ENCODE measurements at regions not wholly inside any gene's neighbourhood (a gene's known extent, or its start where the extent isn't known, plus 50 kb on each side); places are given as distances from the start of the nearest gene placed in this dataset.

DNA sequence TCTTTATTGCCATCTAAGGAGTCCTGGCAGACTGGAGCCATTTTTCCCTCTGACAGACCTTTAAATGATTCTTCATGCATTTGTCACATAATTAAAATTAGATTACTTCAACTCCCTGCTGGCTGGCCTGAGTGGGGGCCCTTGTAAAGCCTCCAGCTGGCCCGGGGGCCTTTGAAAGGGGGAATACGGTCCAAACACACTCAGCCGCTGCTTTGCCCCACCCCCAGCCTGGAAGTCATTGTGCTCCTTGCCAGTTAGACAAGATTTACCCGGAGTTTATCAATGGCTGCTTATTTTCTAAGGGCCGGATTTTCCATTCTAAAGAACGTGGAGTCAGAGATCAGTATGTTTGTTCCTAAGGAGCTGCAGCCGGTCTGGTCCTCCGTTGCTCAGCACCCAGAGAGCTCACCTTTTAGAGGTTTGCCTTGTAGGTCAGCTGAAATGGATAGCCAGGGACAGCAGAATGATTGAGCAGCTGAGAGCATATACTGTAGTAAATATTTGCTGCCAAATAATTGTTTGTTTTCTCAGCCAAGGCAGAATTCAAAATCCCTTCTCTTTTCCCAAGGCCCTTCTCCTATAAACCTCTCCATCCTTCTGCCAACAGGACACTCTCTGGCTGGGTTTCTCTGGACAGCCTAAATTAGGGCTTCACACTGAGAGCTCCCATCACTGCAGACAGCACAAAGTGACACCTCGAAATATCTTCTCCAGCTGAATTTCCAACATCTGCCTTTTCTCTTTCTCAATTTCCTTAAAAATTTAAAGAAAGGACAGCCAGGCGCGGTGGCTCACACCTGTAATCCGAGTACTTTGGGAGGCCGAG, 68.4 kb upstream of the RBM24 start:
- Histone ChIP-seq H3K9ac (ENCODE audit: insufficient read depth in 1 of 2, low read depth in 2 of 2, low read length in 2 of 2) (no peak overlapping the region), H3K9me3 (replicated peaks; ENCODE audit: control insufficient read depth, insufficient read depth, low read depth, low read length) (no peaks in the 10 kb centered on the region), H3K4me3 (no peak overlapping the region), H4K20me1 (replicated peaks; ENCODE audit: control insufficient read depth, insufficient read depth, low read length) (no peaks in the 10 kb centered on the region), H3K9me1 (ENCODE audit: control insufficient read depth, insufficient read depth, low read length) (no peaks in the 10 kb centered on the region), H3K4me1 (replicated peaks in 1 of 2; ENCODE audit: control insufficient read depth in 2 of 2, insufficient read depth in 2 of 2, low read length in 2 of 2) (no peaks in the 10 kb centered on the region), H3K27ac (ENCODE audit: extremely low read depth, low read depth, low read length) (no peak overlapping the region), H2AFZ (ENCODE audit: low read depth, low read length) (no peak overlapping the region), H3K4me2 (ENCODE audit: insufficient read depth, low read length) (no peak overlapping the region), H3K36me3 (ENCODE audit: control insufficient read depth, insufficient read depth, low read length) (no peaks in the 10 kb centered on the region), H3K27me3 (ENCODE audit: control insufficient read depth in 2 of 2, insufficient read depth in 2 of 2, low read length in 2 of 2) (peaks cover 0 to 5% of the 10 kb centered on the region in 2 experiments; a peak in 2 of 5 replicates), H3K79me2 (ENCODE audit: control insufficient read depth, insufficient read depth, low read length) (no peaks in the 10 kb centered on the region)
- intact Hi-C loops (cut with micrococcal nuclease): no loop called here
- CTCF ChIA-PET (ENCODE audit: low intra/inter-chr PET ratio): no interaction called here
- in situ Hi-C loops (cut with MboI): no loop called here
- TF ChIP-seq SMAD2 (IDR thresholded peaks at IDR 0.05; ENCODE audit: low read depth, low read length): no peak
- TF ChIP-seq HDAC8 (tag; IDR thresholded peaks at IDR 0.05): no peak
- TF ChIP-seq GABPB2 (CRISPR knock-in tag; conservative IDR thresholded peaks at IDR 0.05): no peak
- no peak for TF ChIP-seq ZNF408 (CRISPR knock-in tag; IDR thresholded peaks at IDR 0.05; ENCODE audit: low read depth)
- no peak for TF ChIP-seq MAFK (IDR thresholded peaks at IDR 0.05; ENCODE audit: low read length)
- TF ChIP-seq POLR2AphosphoS2 (IDR thresholded peaks at IDR 0.05; ENCODE audit: low read length): no peak
- TF ChIP-seq POLR2AphosphoS5 (IDR thresholded peaks at IDR 0.05; ENCODE audit: control insufficient read depth, insufficient read depth, low read depth, low read length): no peak
- no peak for TF ChIP-seq ASH1L (IDR thresholded peaks at IDR 0.05; ENCODE audit: borderline replicate concordance, low read depth, partially characterized antibody)
- TF ChIP-seq ZNF57 (CRISPR knock-in tag; IDR thresholded peaks at IDR 0.05): no peak
- no peak for TF ChIP-seq SPI1 (IDR thresholded peaks at IDR 0.05; ENCODE audit: borderline replicate concordance, low read depth, low read length)
- TF ChIP-seq TEAD2 (tag; IDR thresholded peaks at IDR 0.05): no peak
- TF ChIP-seq RB1 (IDR thresholded peaks at IDR 0.05; ENCODE audit: low read depth): no peak
- TF ChIP-seq, protein P1, sequence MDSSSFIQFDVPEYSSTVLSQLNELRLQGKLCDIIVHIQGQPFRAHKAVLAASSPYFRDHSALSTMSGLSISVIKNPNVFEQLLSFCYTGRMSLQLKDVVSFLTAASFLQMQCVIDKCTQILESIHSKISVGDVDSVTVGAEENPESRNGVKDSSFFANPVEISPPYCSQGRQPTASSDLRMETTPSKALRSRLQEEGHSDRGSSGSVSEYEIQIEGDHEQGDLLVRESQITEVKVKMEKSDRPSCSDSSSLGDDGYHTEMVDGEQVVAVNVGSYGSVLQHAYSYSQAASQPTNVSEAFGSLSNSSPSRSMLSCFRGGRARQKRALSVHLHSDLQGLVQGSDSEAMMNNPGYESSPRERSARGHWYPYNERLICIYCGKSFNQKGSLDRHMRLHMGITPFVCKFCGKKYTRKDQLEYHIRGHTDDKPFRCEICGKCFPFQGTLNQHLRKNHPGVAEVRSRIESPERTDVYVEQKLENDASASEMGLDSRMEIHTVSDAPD (CRISPR knock-in tag; IDR thresholded peaks at IDR 0.05): no peak
- no peak for TF ChIP-seq PTRF (tag; IDR thresholded peaks at IDR 0.05)
- TF ChIP-seq WHSC1 (IDR thresholded peaks at IDR 0.05; ENCODE audit: low read length): no peak
- no peak for TF ChIP-seq ETV6 (IDR thresholded peaks at IDR 0.05; ENCODE audit: borderline replicate concordance in 1 of 2, low read depth in 2 of 2, low read length in 1 of 2)
- no peak for TF ChIP-seq ETV6 (CRISPR knock-in tag; IDR thresholded peaks at IDR 0.05; ENCODE audit: borderline replicate concordance)
- TF ChIP-seq, protein P2, sequence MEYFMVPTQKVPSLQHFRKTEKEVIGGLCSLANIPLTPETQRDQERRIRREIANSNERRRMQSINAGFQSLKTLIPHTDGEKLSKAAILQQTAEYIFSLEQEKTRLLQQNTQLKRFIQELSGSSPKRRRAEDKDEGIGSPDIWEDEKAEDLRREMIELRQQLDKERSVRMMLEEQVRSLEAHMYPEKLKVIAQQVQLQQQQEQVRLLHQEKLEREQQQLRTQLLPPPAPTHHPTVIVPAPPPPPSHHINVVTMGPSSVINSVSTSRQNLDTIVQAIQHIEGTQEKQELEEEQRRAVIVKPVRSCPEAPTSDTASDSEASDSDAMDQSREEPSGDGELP (CRISPR knock-in tag; IDR thresholded peaks at IDR 0.05; ENCODE audit: borderline replicate concordance): no peak
- TF ChIP-seq DACH1 (IDR thresholded peaks at IDR 0.05; ENCODE audit: partially characterized antibody): no peak
- no TSS peak for BruUV-seq (replicated peaks)
- FAIRE-seq: no peak
- no peak for ATAC-seq
- 1% methylated on average over 12 of the region's 13 CpGs for WGBS (ENCODE audit: insufficient coverage, low coverage, missing lambda C conversion rate)
- POLR2A ChIA-PET: interaction anchor here (0.6 kb wide), 1 partner anchor 207 kb away, joined by 3 read pairs; no protein-coding TSS in a partner anchor
- DNase-seq (ENCODE audit: extremely low read depth in 1 of 4, low spot score in 3 of 4): no peak
